GM12873 (cell line): ENCODE measurements at regions not wholly inside any gene's neighbourhood (a gene's known extent, or its start where the extent isn't known, plus 50 kb on each side); places are given as distances from the start of the nearest gene placed in this dataset.

ENCODE experiments used
- TF ChIP-seq, protein P1 (sequence below): IDR thresholded peaks from 2 replicates; pipeline ENCODE4 v1.5.1; 2012; ENCODE audit warnings: low read depth, mild to moderate bottlenecking, moderate library complexity, low read length, control low read depth; ENCODE audit not compliant: insufficient read depth; ENCODE audit errors: missing control alignments

DNA sequence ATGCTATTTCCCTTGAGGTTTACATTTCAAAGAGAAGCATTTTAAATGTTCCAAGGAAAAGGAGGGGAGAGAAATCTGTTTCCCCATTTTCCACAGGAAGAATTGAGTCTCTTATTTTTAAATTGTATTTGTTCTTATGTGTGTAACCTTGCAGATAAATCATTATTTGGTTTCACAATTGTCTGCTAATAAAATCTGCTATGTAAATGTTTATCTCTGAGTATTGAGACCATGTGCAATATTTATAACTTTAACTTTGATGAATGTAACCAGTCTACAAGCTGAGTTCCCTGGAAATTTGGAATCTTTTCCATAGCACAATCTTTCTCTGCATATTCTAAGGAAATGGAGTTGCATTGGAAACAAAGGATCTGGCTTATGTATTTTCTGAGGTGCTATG, 209.6 kb downstream of the PTBP2 start:
- TF ChIP-seq, protein P1, sequence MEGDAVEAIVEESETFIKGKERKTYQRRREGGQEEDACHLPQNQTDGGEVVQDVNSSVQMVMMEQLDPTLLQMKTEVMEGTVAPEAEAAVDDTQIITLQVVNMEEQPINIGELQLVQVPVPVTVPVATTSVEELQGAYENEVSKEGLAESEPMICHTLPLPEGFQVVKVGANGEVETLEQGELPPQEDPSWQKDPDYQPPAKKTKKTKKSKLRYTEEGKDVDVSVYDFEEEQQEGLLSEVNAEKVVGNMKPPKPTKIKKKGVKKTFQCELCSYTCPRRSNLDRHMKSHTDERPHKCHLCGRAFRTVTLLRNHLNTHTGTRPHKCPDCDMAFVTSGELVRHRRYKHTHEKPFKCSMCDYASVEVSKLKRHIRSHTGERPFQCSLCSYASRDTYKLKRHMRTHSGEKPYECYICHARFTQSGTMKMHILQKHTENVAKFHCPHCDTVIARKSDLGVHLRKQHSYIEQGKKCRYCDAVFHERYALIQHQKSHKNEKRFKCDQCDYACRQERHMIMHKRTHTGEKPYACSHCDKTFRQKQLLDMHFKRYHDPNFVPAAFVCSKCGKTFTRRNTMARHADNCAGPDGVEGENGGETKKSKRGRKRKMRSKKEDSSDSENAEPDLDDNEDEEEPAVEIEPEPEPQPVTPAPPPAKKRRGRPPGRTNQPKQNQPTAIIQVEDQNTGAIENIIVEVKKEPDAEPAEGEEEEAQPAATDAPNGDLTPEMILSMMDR: no peak

DNA sequence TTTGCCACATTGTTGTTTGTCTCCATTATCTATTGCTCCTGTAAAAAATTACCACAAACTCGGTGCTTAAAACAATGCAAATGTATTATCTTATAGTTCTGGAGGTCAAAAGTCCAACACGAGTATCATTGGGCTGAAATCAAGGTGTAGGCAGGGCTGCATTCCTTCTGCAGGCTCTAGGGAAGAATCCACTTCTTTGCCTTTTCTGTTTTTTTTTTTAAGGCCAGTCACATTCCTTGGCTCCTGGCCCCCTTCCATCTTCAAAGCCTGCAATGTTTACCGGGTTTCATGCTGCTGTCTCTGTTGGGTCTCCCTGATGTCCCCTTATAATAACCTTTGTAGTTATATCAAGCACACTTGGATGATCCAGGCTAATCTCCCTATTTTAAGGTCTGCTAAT, 212.7 kb downstream of the PTBP2 start:
- TF ChIP-seq, protein P1: no peak

DNA sequence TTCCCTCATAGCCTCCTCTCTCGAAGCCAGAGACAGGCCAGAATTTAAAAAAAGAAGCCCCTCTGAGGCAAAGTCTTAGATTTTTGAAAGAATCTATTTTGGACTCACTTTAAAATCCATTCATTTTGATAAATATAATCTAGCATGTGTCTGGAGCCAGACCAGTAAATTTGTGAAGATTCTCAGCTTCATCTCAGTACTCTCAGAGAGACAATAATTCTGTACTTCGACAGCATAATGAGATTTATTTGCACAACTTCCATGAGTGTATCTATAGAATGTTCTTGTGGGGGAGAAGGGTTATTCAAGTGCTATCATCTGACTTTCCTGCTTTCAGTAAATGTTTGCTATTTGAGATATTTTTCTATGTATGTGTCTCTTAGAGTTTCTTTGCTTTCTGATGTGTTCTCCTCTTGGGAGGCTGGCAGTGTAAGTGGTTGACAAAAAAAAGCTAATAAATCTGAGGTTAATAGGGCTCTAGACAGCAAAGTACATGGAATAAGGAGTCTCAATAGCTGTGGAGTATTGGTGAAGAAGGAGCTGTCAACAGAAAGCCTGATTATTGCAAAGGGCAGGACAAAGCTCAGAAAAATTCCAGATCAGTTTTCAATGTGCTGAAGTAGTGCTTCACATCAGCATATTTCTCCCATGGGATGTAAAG, 223.0 kb downstream of the PTBP2 start:
- TF ChIP-seq, protein P1: no peak

DNA sequence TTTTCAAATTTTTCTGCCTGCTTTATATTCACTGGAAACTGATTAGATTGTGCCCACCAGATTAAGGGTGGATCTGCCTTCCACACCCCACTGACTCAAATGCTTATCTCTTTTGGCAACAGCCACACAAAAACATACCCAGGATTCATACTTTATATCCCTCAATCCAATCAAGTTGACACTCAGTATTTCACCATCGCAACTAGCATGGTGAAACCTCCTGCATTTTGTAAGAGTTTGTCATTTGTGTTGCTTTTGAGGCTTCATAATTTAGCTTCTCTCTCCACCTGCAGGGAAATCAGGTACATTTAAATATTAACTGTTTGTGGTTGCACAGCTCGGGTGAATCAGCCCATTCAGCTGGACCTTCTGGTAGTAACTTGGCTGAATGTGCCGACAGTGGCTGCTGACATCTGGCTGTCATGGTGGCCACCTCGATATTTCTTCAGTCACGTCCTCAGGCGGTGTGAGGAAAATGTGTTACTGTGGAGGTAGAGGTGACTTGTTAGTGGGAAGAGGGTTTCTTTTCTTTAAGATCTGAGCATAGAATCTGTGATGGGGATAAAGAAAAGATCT, 224.0 kb downstream of the PTBP2 start:
- TF ChIP-seq, protein P1: no peak

DNA sequence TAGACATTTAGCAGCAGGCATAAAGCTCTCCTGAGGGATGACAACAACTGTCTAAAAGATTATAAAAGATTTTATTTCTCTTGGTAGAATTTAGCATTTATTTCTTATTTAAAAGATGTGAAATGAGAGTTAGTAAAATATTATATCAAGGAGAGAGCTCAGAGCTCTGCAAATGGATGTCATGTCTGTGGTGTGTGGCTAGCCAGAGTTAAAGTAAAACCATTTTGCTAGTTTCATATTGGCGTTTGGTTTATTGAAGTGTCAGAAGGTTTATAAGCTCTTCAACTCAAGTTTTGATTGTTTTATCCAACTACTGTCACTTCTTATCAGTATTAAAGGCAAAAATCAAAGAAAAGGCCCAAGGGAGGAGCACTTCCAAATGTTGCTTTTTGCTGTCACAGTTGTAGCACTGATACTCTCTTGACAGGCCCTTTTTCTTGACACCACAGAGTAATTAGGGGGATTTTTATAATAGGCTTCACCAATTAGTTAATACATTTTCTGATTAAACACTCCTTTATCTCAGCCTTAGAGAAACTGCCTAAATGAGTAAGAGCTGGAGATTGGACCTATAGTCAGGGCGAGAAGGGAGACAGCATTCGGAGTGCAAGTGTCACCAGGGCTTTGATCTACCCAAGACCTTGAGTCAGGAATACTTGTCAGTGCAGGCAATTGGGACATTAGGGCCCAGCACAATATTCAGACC, 233.9 kb downstream of the PTBP2 start:
- TF ChIP-seq, protein P1: no peak

DNA sequence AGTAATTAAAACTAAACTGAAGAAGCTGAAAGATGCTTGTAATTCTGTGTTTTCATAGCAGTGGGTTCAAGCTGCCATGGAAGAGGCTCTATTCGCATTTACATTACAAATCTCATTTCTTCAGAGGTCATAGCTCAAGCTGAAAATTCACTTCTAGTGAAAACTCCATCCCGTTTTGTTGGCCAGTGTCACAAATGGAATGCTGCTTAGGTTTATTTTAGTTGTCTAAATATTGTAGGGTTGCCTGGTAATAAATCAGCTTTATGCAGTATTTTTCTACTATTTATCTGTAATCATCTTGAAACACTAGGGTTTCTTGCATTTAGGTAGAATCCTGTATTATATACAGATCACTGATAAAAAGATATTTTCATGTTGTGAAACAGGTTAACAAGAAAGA, 240.6 kb downstream of the PTBP2 start:
- TF ChIP-seq, protein P1: no peak

DNA sequence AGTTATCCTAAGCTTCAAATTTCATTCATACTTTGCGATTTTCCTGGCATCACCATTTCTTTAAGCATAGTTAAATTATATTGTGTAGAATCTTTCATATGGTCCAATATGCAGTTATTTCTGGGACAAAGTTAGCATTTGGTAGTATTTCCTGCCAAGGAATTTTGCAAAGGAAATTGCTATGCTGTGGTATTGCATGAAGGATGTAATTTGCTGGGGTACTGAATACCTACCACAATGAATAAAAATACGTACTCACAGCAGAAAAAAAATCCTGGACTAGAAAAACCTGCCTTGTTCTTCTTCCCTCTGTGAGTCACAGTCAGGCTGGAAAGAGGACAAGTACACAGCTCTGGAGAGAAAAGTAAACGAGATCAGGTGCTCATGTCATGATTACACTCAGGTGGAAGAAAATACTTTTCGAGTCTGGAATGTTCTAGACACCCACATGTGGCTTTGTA, 241.2 kb downstream of the PTBP2 start:
- TF ChIP-seq, protein P1: no peak
